NT2/D1 (cell line): ENCODE measurements at regions not wholly inside any gene's neighbourhood (a gene's known extent, or its start where the extent isn't known, plus 50 kb on each side); places are given as distances from the start of the nearest gene placed in this dataset.

Source experiments
- SUZ12 ChIP-seq: IDR thresholded peaks from 2 replicates; pipeline ENCODE4 v1.6.1; 2011; ENCODE audit not compliant: insufficient read length, insufficient read depth; ENCODE audit errors: extremely low read depth
- YY1 ChIP-seq: IDR thresholded peaks from 2 replicates; pipeline ENCODE4 v1.6.1; 2011; ENCODE audit not compliant: insufficient read length, insufficient read depth
- ZNF274 ChIP-seq: IDR thresholded peaks from 2 replicates; pipeline ENCODE4 v1.6.1; 2011; ENCODE audit warnings: mild to moderate bottlenecking, low read depth, low read length

- TF ChIP-seq YY1 (no peak), SUZ12 (no peak), ZNF274 (no peak)
These were observed 61.4 kb upstream of the JARID2 start for GRCh38 chr6:15184441-15184861.
